Prostate gland (tissue), 2 donors: ENCODE measurements at regions not wholly inside any gene's neighbourhood (a gene's known extent, or its start where the extent isn't known, plus 50 kb on each side); places are given as distances from the start of the nearest gene placed in this dataset.

Experiments used
- DNase-seq: peaks from one replicate; pipeline ENCODE4 v3.0.0-alpha.2; 2019; ENCODE audit warnings: low spot score
- H3K27ac ChIP-seq, 2 donors: fragments of 200-600 bp; sonication (generic); 2 replicates each; pipeline ENCODE4 v1.5.1; 2017 to 2019
- H3K27me3 ChIP-seq: fragments of 200-600 bp; sonication (generic); replicated peaks from 2 replicates; pipeline ENCODE4 v1.5.1; 2019; ENCODE audit not compliant: insufficient read depth
- H3K36me3 ChIP-seq, 2 donors: fragments of 200-600 bp; sonication (generic); 1 replicate in 1 of 2; 2 replicates in 1 of 2; pipeline versions ENCODE4 v1.5.1 to v1.8.1; 2017 to 2019
- H3K4me1 ChIP-seq: fragments of 200-600 bp; sonication (generic); replicated peaks from 2 replicates; pipeline ENCODE4 v1.5.1; 2019
- H3K4me3 ChIP-seq, 2 donors: fragments of 200-600 bp; sonication (generic); 2 replicates each; pipeline ENCODE4 v1.5.1; 2017 to 2019
- H3K9me3 ChIP-seq: fragments of 200-600 bp; sonication (generic); 2 replicates; pipeline ENCODE4 v1.5.1; 2017
- CTCF ChIP-seq, 4 experiments: fragments of 200-600 bp in 2 of 4; fragments of 450-650 bp in 2 of 4; sonication (generic) in 2 of 4; IDR thresholded peaks; 1 replicate in 3 of 4; 2 replicates in 1 of 4; pipeline ENCODE4 v1.5.1; 2016 to 2019; ENCODE audit warnings: antibody characterized with exemption in 4 of 4, mild to moderate bottlenecking in 2 of 4, moderate library complexity in 2 of 4
- POLR2A ChIP-seq: fragments of 450-650 bp; IDR thresholded peaks from one replicate; pipeline ENCODE4 v1.6.1; 2016; ENCODE audit warnings: antibody characterized with exemption, mild to moderate bottlenecking
- POLR2AphosphoS5 ChIP-seq: sonication (generic); formaldehyde crosslinking; IDR thresholded peaks from one replicate; pipeline ENCODE4 v1.6.1; 2017; ENCODE audit warnings: antibody characterized with exemption
- WGBS: methylation state at CpG from one replicate; pipeline ENCODE4 v1.1.5; 2018; 5-methylcytosine and 5-hydroxymethylcytosine counted together
- intact Hi-C: fragments of 100-400 bp; cut with DNase I; formaldehyde crosslinking; loops from one replicate; pipeline ENCODE4 v1.14.2; 2022

GRCh38 chr13:107035778-107036177 lies 467.8 kb upstream of the ARGLU1 start:
- TF ChIP-seq POLR2AphosphoS5 (no peak), CTCF (IDR thresholded peaks at IDR 0.05) (no peak), POLR2A (no peak)
- intact Hi-C loops = no loop called here
- DNase-seq = no peak

GRCh38 chr13:107035186-107035585 lies 467.2 kb upstream of the ARGLU1 start:
- no peak for DNase-seq
- H3K9me3 ChIP-seq = no peaks in the 10 kb centered on the region
- H3K27ac ChIP-seq = no peak overlapping the region
- TF ChIP-seq POLR2A (no peak), POLR2AphosphoS5 (no peak), CTCF (IDR thresholded peaks at IDR 0.05) (no peak)
- no peaks in the 10 kb centered on the region for H3K36me3 ChIP-seq
- 95% methylated on average over 6 of the region's 6 CpGs for WGBS
- H3K4me1 ChIP-seq = no peaks in the 10 kb centered on the region
- no peak overlapping the region for H3K4me3 ChIP-seq
- no peaks in the 10 kb centered on the region for H3K27me3 ChIP-seq
- intact Hi-C loops = no loop called here

More at GRCh38 chr13:107035778-107036177, 467.8 kb upstream of the ARGLU1 start:
- Histone ChIP-seq H3K4me1 (no peaks in the 10 kb centered on the region), H3K9me3 (no peaks in the 10 kb centered on the region), H3K4me3 (no peak overlapping the region), H3K27me3 (no peaks in the 10 kb centered on the region), H3K27ac (no peak overlapping the region), H3K36me3 (no peaks in the 10 kb centered on the region)
- 61% methylated on average over 2 of the region's 2 CpGs for WGBS

GRCh38 chr13:107034236-107034872 lies 466.4 kb upstream of the ARGLU1 start:
- TF ChIP-seq POLR2AphosphoS5 (no peak), POLR2A (no peak)
- Histone ChIP-seq H3K27ac (no peak overlapping the region), H3K4me3 (no peak overlapping the region), H3K36me3 (no peaks in the 10 kb centered on the region), H3K9me3 (no peaks in the 10 kb centered on the region), H3K4me1 (no peaks in the 10 kb centered on the region), H3K27me3 (no peaks in the 10 kb centered on the region)
- 86% methylated on average over 17 of the region's 17 CpGs for WGBS
- intact Hi-C loops = no loop called here
- no peak for DNase-seq

GRCh38 chr13:107031716-107032115 lies 463.8 kb upstream of the ARGLU1 start:
- Histone ChIP-seq H3K4me1 (no peaks in the 10 kb centered on the region), H3K27me3 (no peaks in the 10 kb centered on the region), H3K4me3 (no peak overlapping the region), H3K36me3 (no peaks in the 10 kb centered on the region), H3K27ac (no peak overlapping the region), H3K9me3 (no peaks in the 10 kb centered on the region)
- no peak for TF ChIP-seq POLR2AphosphoS5
- no peak for TF ChIP-seq POLR2A
- no peak for TF ChIP-seq CTCF (IDR thresholded peaks at IDR 0.05)
- 75% methylated on average over 2 of the region's 2 CpGs for WGBS
- no peak for DNase-seq
- intact Hi-C loops = no loop called here

- Histone ChIP-seq H3K4me3 (no peak overlapping the region), H3K36me3 (no peaks in the 10 kb centered on the region), H3K27me3 (no peaks in the 10 kb centered on the region), H3K9me3 (no peaks in the 10 kb centered on the region), H3K4me1 (no peaks in the 10 kb centered on the region), H3K27ac (no peak overlapping the region)
- TF ChIP-seq CTCF (IDR thresholded peaks at IDR 0.05) (no peak), POLR2AphosphoS5 (no peak), POLR2A (no peak)
- DNase-seq = no peak
- intact Hi-C loops = no loop called here
- 84% methylated on average over 8 of the region's 8 CpGs for WGBS
These were observed 460.8 kb upstream of the ARGLU1 start for GRCh38 chr13:107028751-107029150.
